ENCODE measurements at regions not wholly inside any gene's neighbourhood (a gene's known extent, or its start where the extent isn't known, plus 50 kb on each side); places are given as distances from the start of the nearest gene placed in this dataset.
A peak's percentile ranks its signal among the peaks of the same experiment; 100 is the strongest.

DNA sequence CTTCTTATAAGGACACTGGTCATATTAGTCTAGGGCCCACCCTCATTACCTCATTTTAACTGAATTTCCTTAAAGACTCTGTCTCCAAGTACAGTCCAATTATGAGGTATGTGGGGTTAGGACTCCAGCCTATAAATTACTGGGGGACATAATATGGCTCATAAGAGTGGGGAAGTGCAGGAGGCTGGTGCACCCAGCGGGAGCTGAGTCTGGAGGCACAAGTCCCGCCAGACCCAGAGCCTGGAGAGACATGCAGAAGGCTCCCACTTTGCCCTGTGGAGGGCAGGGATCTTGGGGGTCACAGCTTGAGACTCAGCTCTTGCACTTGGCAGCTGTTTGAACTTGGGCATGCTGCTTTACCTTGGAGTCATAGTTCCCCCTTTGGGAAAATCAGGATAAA, 250.4 kb downstream of the RHOU start:
- no peak for DNase-seq (ENCODE audit: low read depth, low spot score)
- H3K9me3 Mint-ChIP-seq = no peaks in the 10 kb centered on the region
- no peaks in the 10 kb centered on the region for H3K27me3 Mint-ChIP-seq (ENCODE audit: low read depth)
- H3K27ac Mint-ChIP-seq (ENCODE audit: unreplicated experiment) = no peak overlapping the region
- peaks cover 9% of the 10 kb centered on the region for H3K4me1 Mint-ChIP-seq
- H3K4me3 Mint-ChIP-seq = no peak overlapping the region
- TF ChIP-seq, protein P1, sequence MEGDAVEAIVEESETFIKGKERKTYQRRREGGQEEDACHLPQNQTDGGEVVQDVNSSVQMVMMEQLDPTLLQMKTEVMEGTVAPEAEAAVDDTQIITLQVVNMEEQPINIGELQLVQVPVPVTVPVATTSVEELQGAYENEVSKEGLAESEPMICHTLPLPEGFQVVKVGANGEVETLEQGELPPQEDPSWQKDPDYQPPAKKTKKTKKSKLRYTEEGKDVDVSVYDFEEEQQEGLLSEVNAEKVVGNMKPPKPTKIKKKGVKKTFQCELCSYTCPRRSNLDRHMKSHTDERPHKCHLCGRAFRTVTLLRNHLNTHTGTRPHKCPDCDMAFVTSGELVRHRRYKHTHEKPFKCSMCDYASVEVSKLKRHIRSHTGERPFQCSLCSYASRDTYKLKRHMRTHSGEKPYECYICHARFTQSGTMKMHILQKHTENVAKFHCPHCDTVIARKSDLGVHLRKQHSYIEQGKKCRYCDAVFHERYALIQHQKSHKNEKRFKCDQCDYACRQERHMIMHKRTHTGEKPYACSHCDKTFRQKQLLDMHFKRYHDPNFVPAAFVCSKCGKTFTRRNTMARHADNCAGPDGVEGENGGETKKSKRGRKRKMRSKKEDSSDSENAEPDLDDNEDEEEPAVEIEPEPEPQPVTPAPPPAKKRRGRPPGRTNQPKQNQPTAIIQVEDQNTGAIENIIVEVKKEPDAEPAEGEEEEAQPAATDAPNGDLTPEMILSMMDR (conservative IDR thresholded peaks at IDR 0.05) = no peak
- H3K36me3 Mint-ChIP-seq (ENCODE audit: low read depth) = no peaks in the 10 kb centered on the region

DNA sequence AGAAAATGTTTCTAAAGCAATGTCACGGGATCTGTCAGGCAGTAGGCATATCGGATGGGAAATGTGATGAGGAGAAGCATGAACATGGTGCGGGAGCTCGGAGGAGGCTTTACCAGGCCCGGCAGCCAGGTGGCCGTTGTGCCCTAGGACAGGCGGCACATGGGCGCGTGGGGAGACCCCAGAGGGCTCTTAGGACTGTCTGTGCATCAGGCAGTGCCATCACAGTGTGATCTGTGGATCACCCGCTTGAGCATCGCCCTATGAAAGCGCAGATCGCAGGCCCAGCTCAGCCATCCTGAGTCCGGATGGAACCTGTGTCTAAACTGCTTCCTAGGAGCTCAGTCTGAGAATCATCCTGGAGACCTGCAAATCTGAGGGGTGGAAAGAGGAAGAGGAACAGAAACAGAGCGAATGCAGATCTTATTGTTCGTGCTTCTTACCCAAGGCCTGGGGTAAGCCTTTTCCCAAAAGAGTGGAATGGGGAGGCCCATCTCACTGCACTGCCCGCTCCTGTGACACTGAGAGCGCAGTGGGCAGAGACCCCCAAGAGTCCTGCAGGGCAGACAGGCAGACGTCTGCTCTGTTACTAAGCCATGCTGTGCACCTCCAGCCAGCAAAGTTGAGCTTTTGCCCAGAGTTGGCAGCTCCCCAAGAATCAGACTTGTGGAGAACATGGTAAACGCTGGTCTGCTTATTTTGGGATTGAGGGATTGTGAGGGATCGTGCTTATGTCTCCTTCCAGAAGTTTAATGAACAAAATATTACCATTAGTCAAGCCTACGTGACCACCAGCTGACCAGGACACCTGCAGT, 251.0 kb downstream of the RHOU start:
- H3K27me3 Mint-ChIP-seq (ENCODE audit: low read depth) = no peaks in the 10 kb centered on the region
- peak overlapping the region; percentile 65 for H3K27ac Mint-ChIP-seq (ENCODE audit: unreplicated experiment)
- TF ChIP-seq, protein P1 (conservative IDR thresholded peaks at IDR 0.05) = no peak
- DNase-seq (ENCODE audit: low read depth, low spot score) = no peak
- peaks cover 9% of the 10 kb centered on the region for H3K4me1 Mint-ChIP-seq
- no peaks in the 10 kb centered on the region for H3K36me3 Mint-ChIP-seq (ENCODE audit: low read depth)
- no peaks in the 10 kb centered on the region for H3K9me3 Mint-ChIP-seq
- no peak overlapping the region for H3K4me3 Mint-ChIP-seq

DNA sequence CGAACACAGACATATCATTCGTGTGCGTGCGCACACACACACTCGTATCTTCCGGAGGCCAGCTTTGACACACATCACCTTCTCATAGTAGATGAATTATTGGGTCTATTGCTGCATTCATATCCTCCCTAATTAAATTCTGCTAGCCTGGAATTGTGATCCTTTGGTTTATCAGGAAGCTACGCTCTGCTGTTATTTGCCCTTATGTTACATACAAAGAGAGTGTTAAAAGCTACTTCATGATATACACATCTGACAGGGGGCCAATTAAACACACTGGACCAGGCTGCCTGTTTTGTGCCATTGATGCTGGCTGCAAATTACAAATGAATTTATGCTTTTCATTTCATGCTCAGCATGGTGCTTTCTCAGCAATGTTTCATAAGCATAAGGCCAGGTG, 252.0 kb downstream of the RHOU start:
- H3K27ac Mint-ChIP-seq (ENCODE audit: unreplicated experiment) = no peak overlapping the region
- TF ChIP-seq, protein P1 (conservative IDR thresholded peaks at IDR 0.05) = no peak
- H3K27me3 Mint-ChIP-seq (ENCODE audit: low read depth) = no peaks in the 10 kb centered on the region
- H3K4me1 Mint-ChIP-seq = peaks cover 9% of the 10 kb centered on the region
- no peak for DNase-seq (ENCODE audit: low read depth, low spot score)
- H3K4me3 Mint-ChIP-seq = no peak overlapping the region
- H3K36me3 Mint-ChIP-seq (ENCODE audit: low read depth) = no peaks in the 10 kb centered on the region
- no peaks in the 10 kb centered on the region for H3K9me3 Mint-ChIP-seq

DNA sequence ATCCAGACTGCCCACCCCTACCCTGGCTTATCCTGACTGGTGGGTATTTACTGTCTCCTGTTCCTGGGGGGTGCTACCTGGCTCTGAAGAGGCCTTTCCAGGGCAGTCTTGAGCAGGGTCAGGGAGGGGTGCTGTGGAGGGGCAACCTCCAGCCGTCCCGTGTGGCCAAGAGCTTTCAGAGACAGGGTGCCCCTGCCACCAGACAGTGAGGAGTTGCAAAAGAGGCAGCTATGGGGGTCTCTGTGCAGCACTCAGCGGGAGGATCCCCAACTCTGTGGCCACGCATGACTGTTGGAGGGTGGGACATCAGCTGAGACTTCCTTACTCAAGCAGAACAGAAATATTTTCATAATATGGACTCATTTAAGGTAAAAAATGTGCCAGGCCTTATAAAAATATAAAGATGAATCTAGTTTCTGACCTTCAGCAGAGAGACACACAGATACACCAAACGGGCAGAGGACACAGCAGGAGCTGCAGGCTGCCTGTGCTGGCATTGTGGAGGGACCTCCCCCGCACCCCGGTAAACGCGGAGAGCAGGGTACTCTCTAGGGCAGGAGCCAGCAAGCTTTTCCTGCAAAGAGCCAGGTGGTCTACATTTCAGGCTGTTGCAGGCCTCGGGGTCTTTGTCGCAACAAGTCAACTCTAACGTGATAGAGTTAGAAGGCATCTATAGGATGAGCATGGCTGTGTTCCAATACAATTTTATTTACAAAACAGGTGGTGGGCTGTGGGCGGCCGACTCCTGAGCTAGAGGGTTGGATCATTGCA, 252.6 kb downstream of the RHOU start:
- TF ChIP-seq, protein P1 (conservative IDR thresholded peaks at IDR 0.05) = no peak
- no peaks in the 10 kb centered on the region for H3K36me3 Mint-ChIP-seq (ENCODE audit: low read depth)
- H3K27me3 Mint-ChIP-seq (ENCODE audit: low read depth) = no peaks in the 10 kb centered on the region
- DNase-seq (ENCODE audit: low read depth, low spot score) = no peak
- H3K27ac Mint-ChIP-seq (ENCODE audit: unreplicated experiment) = peak overlapping the region; percentile 67
- H3K4me3 Mint-ChIP-seq = no peak overlapping the region
- H3K4me1 Mint-ChIP-seq = peaks cover 13% of the 10 kb centered on the region
- H3K9me3 Mint-ChIP-seq = no peaks in the 10 kb centered on the region

DNA sequence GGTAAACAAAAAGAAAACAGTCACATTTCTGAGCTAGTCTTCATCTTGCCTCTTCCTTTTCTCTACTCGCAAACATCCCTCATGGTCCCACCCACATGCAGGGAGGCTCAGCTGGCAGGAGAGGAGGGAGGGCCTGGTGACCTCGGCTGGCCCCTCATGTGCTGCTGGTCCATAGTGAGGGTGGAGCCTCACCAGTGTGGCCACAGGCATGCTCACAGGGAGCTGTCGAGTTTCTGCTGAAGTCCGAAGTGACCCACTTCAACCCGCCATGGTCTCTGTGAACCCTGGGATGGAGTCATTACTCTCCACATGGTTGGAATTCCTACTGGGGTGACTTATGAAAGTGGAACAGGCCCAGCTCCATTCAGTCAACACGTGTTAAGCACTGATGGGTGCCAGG, 253.4 kb downstream of the RHOU start:
- Mint-ChIP-seq H3K27me3 (ENCODE audit: low read depth) (no peaks in the 10 kb centered on the region), H3K36me3 (ENCODE audit: low read depth) (no peaks in the 10 kb centered on the region), H3K4me3 (no peak overlapping the region), H3K4me1 (peaks cover 15% of the 10 kb centered on the region), H3K27ac (ENCODE audit: unreplicated experiment) (no peak overlapping the region), H3K9me3 (no peaks in the 10 kb centered on the region)
- TF ChIP-seq, protein P1 (conservative IDR thresholded peaks at IDR 0.05) = no peak
- DNase-seq (ENCODE audit: low read depth, low spot score) = no peak

All from neural crest cell (in vitro differentiated cells).